ENCODE measurements at regions not wholly inside any gene's neighbourhood (a gene's known extent, or its start where the extent isn't known, plus 50 kb on each side); places are given as distances from the start of the nearest gene placed in this dataset.

GRCh38 chr4:126216611-126217010, 901.9 kb downstream of the FAT4 start:
- no peak for DNase-seq (ENCODE audit: low read depth, low spot score)

GRCh38 chr4:126221282-126221681, 906.5 kb downstream of the FAT4 start:
- no peak for DNase-seq (ENCODE audit: low read depth, low spot score)

- no peak for DNase-seq (ENCODE audit: low read depth, low spot score)
These were observed 907.1 kb downstream of the FAT4 start for GRCh38 chr4:126221717-126222340.

GRCh38 chr4:126223784-126224407, 909.1 kb downstream of the FAT4 start:
- peak; percentile 34 for DNase-seq (ENCODE audit: low read depth, low spot score)

- no peak for DNase-seq (ENCODE audit: low read depth, low spot score)
These were observed 912.7 kb downstream of the FAT4 start for GRCh38 chr4:126227428-126227827.

GRCh38 chr4:126230269-126230668, 915.5 kb downstream of the FAT4 start:
- no peak for DNase-seq (ENCODE audit: low read depth, low spot score)

- DNase-seq (ENCODE audit: low read depth, low spot score) = no peak
These were observed 918.7 kb downstream of the FAT4 start for GRCh38 chr4:126233483-126233882.

- no peak for DNase-seq (ENCODE audit: low read depth, low spot score)
These were observed 923.3 kb downstream of the FAT4 start for GRCh38 chr4:126238013-126238412.

- no peak for DNase-seq (ENCODE audit: low read depth, low spot score)
These were observed 926.9 kb downstream of the FAT4 start for GRCh38 chr4:126241634-126242033.

GRCh38 chr4:126242679-126243390, 928.1 kb downstream of the FAT4 start:
- DNase-seq (ENCODE audit: low read depth, low spot score) = no peak

GRCh38 chr4:126247409-126247808, 932.7 kb downstream of the FAT4 start:
- DNase-seq (ENCODE audit: low read depth, low spot score) = no peak

- DNase-seq (ENCODE audit: low read depth, low spot score) = no peak
These were observed 935.3 kb downstream of the FAT4 start for GRCh38 chr4:126250006-126250405.

- no peak for DNase-seq (ENCODE audit: low read depth, low spot score)
These were observed 936.4 kb downstream of the FAT4 start for GRCh38 chr4:126251169-126251568.

GRCh38 chr4:126262665-126263064, 947.9 kb downstream of the FAT4 start:
- DNase-seq (ENCODE audit: low read depth, low spot score) = no peak

- peak; percentile 52 for DNase-seq (ENCODE audit: low read depth, low spot score)
These were observed 950.1 kb downstream of the FAT4 start for GRCh38 chr4:126264839-126265238.

GRCh38 chr4:126265888-126266287, 951.1 kb downstream of the FAT4 start:
- DNase-seq (ENCODE audit: low read depth, low spot score) = no peak

GRCh38 chr4:126267689-126268088, 952.9 kb downstream of the FAT4 start:
- DNase-seq (ENCODE audit: low read depth, low spot score) = peak; percentile 22

- DNase-seq (ENCODE audit: low read depth, low spot score) = no peak
These were observed 953.4 kb downstream of the FAT4 start for GRCh38 chr4:126268106-126268505.

GRCh38 chr4:126269106-126269505, 954.4 kb downstream of the FAT4 start:
- peak; percentile 6 for DNase-seq (ENCODE audit: low read depth, low spot score)

GRCh38 chr4:126271292-126271691, 956.5 kb downstream of the FAT4 start:
- DNase-seq (ENCODE audit: low read depth, low spot score) = no peak

GRCh38 chr4:126273746-126274145, 959.0 kb downstream of the FAT4 start:
- DNase-seq (ENCODE audit: low read depth, low spot score) = no peak

- no peak for DNase-seq (ENCODE audit: low read depth, low spot score)
These were observed 977.1 kb downstream of the FAT4 start for GRCh38 chr4:126291886-126292285.

GRCh38 chr4:126298271-126298670, 983.5 kb downstream of the FAT4 start:
- DNase-seq (ENCODE audit: low read depth, low spot score) = no peak
